Suprapubic skin (tissue), 4 donors: ENCODE measurements at regions not wholly inside any gene's neighbourhood (a gene's known extent, or its start where the extent isn't known, plus 50 kb on each side); places are given as distances from the start of the nearest gene placed in this dataset.

Experiments used
- CTCF ChIP-seq, 2 donors: fragments of 200-600 bp in 1 of 2; fragments of 450-650 bp in 1 of 2; sonication (generic) in 1 of 2; IDR thresholded peaks; one replicate each; pipeline ENCODE4 v1.5.1; 2016 to 2019; ENCODE audit warnings: antibody characterized with exemption in 2 of 2, mild to moderate bottlenecking in 1 of 2, moderate library complexity in 1 of 2
- POLR2A ChIP-seq, 2 donors: fragments of 450-650 bp; IDR thresholded peaks; one replicate each; pipeline ENCODE4 v1.6.1; 2017; ENCODE audit warnings: antibody characterized with exemption in 2 of 2, mild to moderate bottlenecking in 2 of 2, moderate library complexity in 2 of 2
- POLR2AphosphoS5 ChIP-seq, 3 donors: sonication (generic); formaldehyde crosslinking; IDR thresholded peaks; one replicate each; pipeline ENCODE4 v1.6.1; 2017; ENCODE audit warnings: antibody characterized with exemption in 3 of 3

- no peak for TF ChIP-seq CTCF (IDR thresholded peaks at IDR 0.05)
- no peak for TF ChIP-seq POLR2AphosphoS5 (IDR thresholded peaks at IDR 0.05)
- TF ChIP-seq POLR2A (IDR thresholded peaks at IDR 0.05) = no peak
Measured at GRCh38 chr3:78140274-78140673, 1100.4 kb downstream of the ROBO2 start.
